ENCODE measurements at regions not wholly inside any gene's neighbourhood (a gene's known extent, or its start where the extent isn't known, plus 50 kb on each side); places are given as distances from the start of the nearest gene placed in this dataset.

GRCh38 chr2:136404176-136404575, 286.2 kb upstream of the CXCR4 start:
- TF ChIP-seq PATZ1 (tag by site-specific recombination; IDR thresholded peaks at IDR 0.05), result no peak
- TF ChIP-seq SP2 (tag by site-specific recombination; IDR thresholded peaks at IDR 0.05), result no peak
- TF ChIP-seq ZNF223 (tag by site-specific recombination; IDR thresholded peaks at IDR 0.05), result no peak
- no peak for TF ChIP-seq ZFP69B (tag by site-specific recombination; IDR thresholded peaks at IDR 0.05)
- TF ChIP-seq ZNF830 (tag by site-specific recombination; IDR thresholded peaks at IDR 0.05; ENCODE audit: low read depth), result no peak
- TF ChIP-seq ZNF266 (tag by site-specific recombination; IDR thresholded peaks at IDR 0.05; ENCODE audit: low read depth), result no peak
- no peak for TF ChIP-seq ZNF404 (tag by site-specific recombination; IDR thresholded peaks at IDR 0.05)
- TF ChIP-seq ZBTB44 (tag by site-specific recombination; IDR thresholded peaks at IDR 0.05), result no peak
- no peak for TF ChIP-seq ZNF777 (tag by site-specific recombination; IDR thresholded peaks at IDR 0.05; ENCODE audit: borderline replicate concordance)
- TF ChIP-seq OVOL3 (tag by site-specific recombination; IDR thresholded peaks at IDR 0.05), result no peak
- no peak for TF ChIP-seq ZNF560 (tag by site-specific recombination; IDR thresholded peaks at IDR 0.05; ENCODE audit: borderline replicate concordance)
- no peak for TF ChIP-seq MYNN (tag by site-specific recombination; IDR thresholded peaks at IDR 0.05; ENCODE audit: borderline replicate concordance)
- no peak for TF ChIP-seq ZBTB21 (tag by site-specific recombination; IDR thresholded peaks at IDR 0.05)
- no peak for TF ChIP-seq ZNF701 (tag by site-specific recombination; IDR thresholded peaks at IDR 0.05)
- ChIA-PET CTCF (interaction anchor here (0.7 kb wide), 1 partner anchor 19 kb away, joined by 3 read pairs; no protein-coding TSS in a partner anchor), POLR2A (no interaction called here)
- no peak overlapping the region for H3K4me3 ChIP-seq (ENCODE audit: low read depth, low read length)
- H3K9me3 ChIP-seq (ENCODE audit: control insufficient read depth, insufficient read depth, low read depth, low read length), result no peaks in the 10 kb centered on the region
- no peak overlapping the region for H3K27ac ChIP-seq (ENCODE audit: extremely low read depth, low read depth, low read length)
- H3K36me3 ChIP-seq (ENCODE audit: control insufficient read depth in 2 of 2, insufficient read depth in 1 of 2, low read length in 2 of 2), result no peaks in the 10 kb centered on the region
- no peaks in the 10 kb centered on the region for H3K4me1 ChIP-seq (ENCODE audit: control insufficient read depth, insufficient read depth, low read length)

GRCh38 chr2:136402281-136402680, 284.3 kb upstream of the CXCR4 start:
- POLR2A ChIA-PET, result no interaction called here
- Histone ChIP-seq H3K4me1 (ENCODE audit: control insufficient read depth, insufficient read depth, low read length) (no peaks in the 10 kb centered on the region), H3K27ac (ENCODE audit: extremely low read depth, low read depth, low read length) (no peak overlapping the region), H3K36me3 (ENCODE audit: control insufficient read depth in 2 of 2, insufficient read depth in 1 of 2, low read length in 2 of 2) (no peaks in the 10 kb centered on the region), H3K9me3 (ENCODE audit: control insufficient read depth, insufficient read depth, low read depth, low read length) (no peaks in the 10 kb centered on the region), H3K4me3 (ENCODE audit: low read depth, low read length) (no peak overlapping the region)
- TF ChIP-seq SETDB1 (IDR thresholded peaks at IDR 0.05; ENCODE audit: insufficient read length, low read length) (no peak), GLI4 (tag by site-specific recombination; IDR thresholded peaks at IDR 0.05) (no peak), ZNF521 (tag by site-specific recombination; IDR thresholded peaks at IDR 0.05) (no peak), GLI2 (tag by site-specific recombination; IDR thresholded peaks at IDR 0.05; ENCODE audit: borderline replicate concordance, low read depth) (no peak), ZBTB26 (tag by site-specific recombination; optimal IDR thresholded peaks at IDR 0.05) (no peak), ZFP69B (tag by site-specific recombination; IDR thresholded peaks at IDR 0.05) (no peak), ZNF548 (tag by site-specific recombination; IDR thresholded peaks at IDR 0.05) (no peak), TCF7L2 (IDR thresholded peaks at IDR 0.05; ENCODE audit: borderline replicate concordance, low read depth, low read length) (no peak), ZSCAN18 (tag by site-specific recombination; IDR thresholded peaks at IDR 0.05) (no peak), KLF7 (tag by site-specific recombination; IDR thresholded peaks at IDR 0.05; ENCODE audit: borderline replicate concordance) (no peak)
- CTCF ChIA-PET, result no interaction called here
